ENCODE measurements at regions not wholly inside any gene's neighbourhood (a gene's known extent, or its start where the extent isn't known, plus 50 kb on each side); places are given as distances from the start of the nearest gene placed in this dataset.

DNA sequence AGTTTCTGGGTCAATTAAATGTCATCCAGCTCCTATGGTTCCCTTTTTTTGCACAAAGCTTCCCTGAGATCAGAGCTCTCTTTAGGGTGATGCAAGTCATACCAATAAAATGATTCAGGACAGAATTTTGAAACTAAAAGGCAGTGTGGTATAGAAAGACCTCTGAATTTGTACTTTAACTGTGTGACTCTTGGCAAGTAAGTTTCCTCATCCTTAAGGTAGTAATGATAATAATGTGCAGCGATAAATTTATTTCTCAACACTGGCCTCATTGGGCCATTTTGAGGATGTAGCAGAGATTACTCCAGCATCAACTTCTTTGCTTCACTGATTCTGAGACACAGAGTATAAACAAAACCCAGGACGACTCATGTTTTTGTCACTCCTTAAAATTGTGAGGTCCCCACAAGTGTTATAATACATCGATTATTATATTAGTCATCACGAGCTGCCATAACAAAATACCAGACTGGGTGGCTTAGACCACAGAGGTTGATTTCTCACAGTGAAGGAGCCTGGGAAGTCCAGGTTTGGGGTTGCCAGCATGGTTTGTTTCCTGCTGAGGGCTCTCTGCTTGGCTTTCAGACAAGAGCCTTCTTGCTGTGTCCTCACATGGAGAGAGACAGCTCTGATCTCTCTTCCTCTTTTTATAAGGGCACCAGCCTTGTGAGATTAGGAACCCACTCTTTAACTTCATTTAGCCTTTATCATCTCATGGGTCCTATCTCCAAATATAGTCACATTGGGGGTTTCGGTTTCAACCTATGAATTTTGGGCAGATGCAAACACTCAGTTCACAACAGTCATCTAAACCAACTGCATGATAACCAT lies 293.0 kb downstream of the ZNF608 start:
- no peak for ATAC-seq
- no peak overlapping the region for H3K27ac ChIP-seq

DNA sequence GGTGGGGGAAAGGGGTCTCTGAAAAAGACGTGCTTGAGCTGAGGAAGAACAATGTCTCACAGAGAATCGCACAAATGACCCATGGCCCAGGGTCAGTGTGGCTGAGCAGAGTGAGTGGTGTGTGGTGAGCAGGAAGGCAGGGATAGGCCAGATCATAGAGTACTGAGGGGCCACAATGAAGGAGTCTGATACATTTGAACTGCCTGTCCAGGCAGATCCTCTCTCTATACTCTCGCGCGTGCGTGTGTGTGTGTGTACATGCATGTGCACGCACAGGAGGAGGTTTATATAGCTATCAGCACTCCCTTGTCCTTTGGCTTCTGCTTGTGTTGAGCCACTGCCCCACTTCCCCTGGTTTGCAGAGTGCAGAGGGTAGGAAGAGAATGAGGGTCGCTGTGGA lies 294.0 kb downstream of the ZNF608 start:
- Histone ChIP-seq H3K4me3 (no peak overlapping the region), H3K4me1 (no peaks in the 10 kb centered on the region), H3K27ac (no peak overlapping the region), H3K27me3 (no peaks in the 10 kb centered on the region), H3K9me3 (no peaks in the 10 kb centered on the region), H3K36me3 (no peaks in the 10 kb centered on the region)
- ATAC-seq (no peak), DNase-seq (no peak)
- no peak for TF ChIP-seq POLR2A (IDR thresholded peaks at IDR 0.05)
- TF ChIP-seq, protein P1, sequence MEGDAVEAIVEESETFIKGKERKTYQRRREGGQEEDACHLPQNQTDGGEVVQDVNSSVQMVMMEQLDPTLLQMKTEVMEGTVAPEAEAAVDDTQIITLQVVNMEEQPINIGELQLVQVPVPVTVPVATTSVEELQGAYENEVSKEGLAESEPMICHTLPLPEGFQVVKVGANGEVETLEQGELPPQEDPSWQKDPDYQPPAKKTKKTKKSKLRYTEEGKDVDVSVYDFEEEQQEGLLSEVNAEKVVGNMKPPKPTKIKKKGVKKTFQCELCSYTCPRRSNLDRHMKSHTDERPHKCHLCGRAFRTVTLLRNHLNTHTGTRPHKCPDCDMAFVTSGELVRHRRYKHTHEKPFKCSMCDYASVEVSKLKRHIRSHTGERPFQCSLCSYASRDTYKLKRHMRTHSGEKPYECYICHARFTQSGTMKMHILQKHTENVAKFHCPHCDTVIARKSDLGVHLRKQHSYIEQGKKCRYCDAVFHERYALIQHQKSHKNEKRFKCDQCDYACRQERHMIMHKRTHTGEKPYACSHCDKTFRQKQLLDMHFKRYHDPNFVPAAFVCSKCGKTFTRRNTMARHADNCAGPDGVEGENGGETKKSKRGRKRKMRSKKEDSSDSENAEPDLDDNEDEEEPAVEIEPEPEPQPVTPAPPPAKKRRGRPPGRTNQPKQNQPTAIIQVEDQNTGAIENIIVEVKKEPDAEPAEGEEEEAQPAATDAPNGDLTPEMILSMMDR (IDR thresholded peaks at IDR 0.05): no peak
- intact Hi-C loops (cut with DNase I): no loop called here
- 78% methylated on average over 6 of the region's 8 CpGs for WGBS (ENCODE audit: insufficient coverage, low coverage, low lambda C conversion rate, missing lambda C conversion rate)

More for the DNA sequence above, 293.0 kb downstream of the ZNF608 start:
- Histone ChIP-seq H3K4me3 (no peak overlapping the region), H3K36me3 (no peaks in the 10 kb centered on the region), H3K4me1 (no peaks in the 10 kb centered on the region), H3K27me3 (no peaks in the 10 kb centered on the region), H3K9me3 (no peaks in the 10 kb centered on the region)
- intact Hi-C loops (cut with DNase I): no loop called here
- no peak for TF ChIP-seq POLR2A (IDR thresholded peaks at IDR 0.05)
- TF ChIP-seq, protein P1 (IDR thresholded peaks at IDR 0.05): no peak
- no peak for DNase-seq
- 60% methylated on average over 5 of the region's 5 CpGs for WGBS (ENCODE audit: insufficient coverage, low coverage, low lambda C conversion rate, missing lambda C conversion rate)

DNA sequence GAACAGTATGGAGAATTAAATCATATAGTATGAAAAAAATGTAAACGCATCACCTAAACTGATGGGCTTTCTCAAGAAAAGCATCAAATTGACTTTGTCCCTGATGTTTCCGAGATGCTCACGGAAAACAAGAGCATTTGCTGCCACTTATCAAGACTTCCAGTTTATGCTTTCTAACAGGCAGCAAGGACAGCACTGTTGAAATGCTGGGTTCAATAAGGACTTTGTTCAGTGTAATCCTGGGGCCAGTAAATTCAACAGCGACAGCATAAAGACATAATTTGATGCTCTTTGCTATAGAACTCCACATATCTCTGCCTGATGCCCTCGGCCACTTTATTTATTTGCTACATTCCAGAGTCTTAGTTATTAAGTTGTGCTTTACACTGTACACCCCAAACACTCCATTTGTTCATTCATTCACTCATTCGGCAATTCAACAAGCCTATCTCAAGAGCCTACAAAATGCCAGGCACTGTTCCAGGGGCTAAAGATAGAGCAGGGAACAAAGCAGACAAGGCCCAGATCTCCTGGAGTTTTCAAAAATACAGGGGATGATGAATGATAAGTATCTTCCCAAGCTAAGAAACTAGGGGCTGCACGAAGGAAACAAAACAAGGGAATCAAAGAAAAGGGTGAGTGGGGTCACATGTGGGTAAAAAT lies 294.6 kb downstream of the ZNF608 start:
- no peaks in the 10 kb centered on the region for H3K36me3 ChIP-seq
- H3K4me1 ChIP-seq: no peaks in the 10 kb centered on the region
- DNase-seq (no peak), ATAC-seq (no peak)
- 86% methylated on average over 7 of the region's 7 CpGs for WGBS (ENCODE audit: insufficient coverage, low coverage, low lambda C conversion rate, missing lambda C conversion rate)
- H3K27me3 ChIP-seq: no peaks in the 10 kb centered on the region
- intact Hi-C loops (cut with DNase I): no loop called here
- no peak overlapping the region for H3K27ac ChIP-seq
- no peak for TF ChIP-seq POLR2A (IDR thresholded peaks at IDR 0.05)
- TF ChIP-seq, protein P1 (IDR thresholded peaks at IDR 0.05): no peak
- H3K9me3 ChIP-seq: no peaks in the 10 kb centered on the region
- no peak overlapping the region for H3K4me3 ChIP-seq

DNA sequence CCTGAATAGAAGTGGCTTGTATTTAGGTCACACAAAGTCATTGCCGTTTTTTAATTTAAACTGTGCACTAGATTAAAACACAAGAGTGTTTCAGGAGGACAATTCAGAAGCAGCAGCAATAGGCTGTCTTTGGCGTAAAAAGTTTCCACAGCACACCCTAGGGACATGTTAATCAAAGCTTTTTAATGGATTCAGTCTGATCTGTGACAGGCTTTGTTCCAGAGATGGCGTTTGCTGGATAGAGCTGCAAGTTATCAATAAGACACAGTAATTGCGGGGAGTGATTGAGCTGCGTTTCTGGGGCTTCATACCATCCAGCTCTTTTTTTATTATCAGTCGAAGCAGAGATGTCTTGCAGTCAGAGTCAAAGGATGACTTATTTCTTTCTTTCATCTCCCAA lies 300.3 kb downstream of the ZNF608 start:
- no peaks in the 10 kb centered on the region for H3K9me3 ChIP-seq
- no peak for TF ChIP-seq POLR2A (IDR thresholded peaks at IDR 0.05)
- TF ChIP-seq, protein P1 (IDR thresholded peaks at IDR 0.05): no peak
- H3K36me3 ChIP-seq: no peaks in the 10 kb centered on the region
- H3K4me1 ChIP-seq: no peaks in the 10 kb centered on the region
- H3K27me3 ChIP-seq: no peaks in the 10 kb centered on the region
- intact Hi-C loops (cut with DNase I): no loop called here
- WGBS (ENCODE audit: insufficient coverage, low coverage, low lambda C conversion rate, missing lambda C conversion rate): 86% methylated on average over 5 of the region's 6 CpGs
- no peak for DNase-seq
- no peak overlapping the region for H3K4me3 ChIP-seq
- ATAC-seq: no peak
- no peak overlapping the region for H3K27ac ChIP-seq

Measured in right lobe of liver (tissue), 6 donors.